ENCODE measurements at regions not wholly inside any gene's neighbourhood (a gene's known extent, or its start where the extent isn't known, plus 50 kb on each side); places are given as distances from the start of the nearest gene placed in this dataset.

DNA sequence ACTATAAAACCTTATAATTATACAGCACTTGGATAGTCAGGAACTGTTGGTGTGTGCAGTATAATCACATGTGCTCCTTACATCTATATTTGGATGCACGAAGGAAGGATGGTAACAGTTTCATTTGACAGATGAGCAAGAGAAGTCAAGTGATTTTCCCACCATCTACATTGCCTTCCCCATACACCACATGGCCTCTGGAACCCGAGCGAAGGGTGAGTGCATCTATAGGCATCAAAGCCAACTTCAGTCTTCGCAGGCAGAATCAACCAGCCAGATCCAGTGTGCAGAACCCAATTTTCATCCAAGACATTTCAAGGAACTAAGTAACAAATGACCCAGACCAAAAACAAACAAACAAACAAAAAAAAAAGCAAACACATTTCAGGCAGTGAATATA, 85.1 kb upstream of the BLID start:
- H3K4me3 ChIP-seq = no peak overlapping the region
- no peak for ATAC-seq
- WGBS (ENCODE audit: missing lambda C conversion rate) = 66% methylated on average over 4 of the region's 4 CpGs
- H3K4me1 ChIP-seq = peaks cover 59% of the 10 kb centered on the region
- no peaks in the 10 kb centered on the region for H3K9me3 ChIP-seq
- DNase-seq (ENCODE audit: low read depth in 1 of 2, low spot score in 1 of 2) = no peak
- FAIRE-seq = no peak
- H3K4me2 ChIP-seq = peak overlapping the region; percentile 95
- POLR2A ChIA-PET = no interaction called here
- peak overlapping the region; percentile 78 to 83 for H3K27ac ChIP-seq
- TF ChIP-seq POLR2A (IDR thresholded peaks at IDR 0.05; ENCODE audit: low read length) = no peak
- TF ChIP-seq RFX5 (IDR thresholded peaks at IDR 0.05) = no peak
- no peak for TF ChIP-seq EP300 (IDR thresholded peaks at IDR 0.05)
- TF ChIP-seq, protein P1, sequence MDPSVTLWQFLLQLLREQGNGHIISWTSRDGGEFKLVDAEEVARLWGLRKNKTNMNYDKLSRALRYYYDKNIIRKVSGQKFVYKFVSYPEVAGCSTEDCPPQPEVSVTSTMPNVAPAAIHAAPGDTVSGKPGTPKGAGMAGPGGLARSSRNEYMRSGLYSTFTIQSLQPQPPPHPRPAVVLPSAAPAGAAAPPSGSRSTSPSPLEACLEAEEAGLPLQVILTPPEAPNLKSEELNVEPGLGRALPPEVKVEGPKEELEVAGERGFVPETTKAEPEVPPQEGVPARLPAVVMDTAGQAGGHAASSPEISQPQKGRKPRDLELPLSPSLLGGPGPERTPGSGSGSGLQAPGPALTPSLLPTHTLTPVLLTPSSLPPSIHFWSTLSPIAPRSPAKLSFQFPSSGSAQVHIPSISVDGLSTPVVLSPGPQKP (IDR thresholded peaks at IDR 0.05; ENCODE audit: low read depth, low read length) = no peak
- TF ChIP-seq SMC3 (IDR thresholded peaks at IDR 0.05) = no peak
- CTCF ChIA-PET = interaction anchor here (0.7 to 1.0 kb wide), 3 partner anchors 34 to 180 kb away, joined by 3 read pairs; no protein-coding TSS in a partner anchor

DNA sequence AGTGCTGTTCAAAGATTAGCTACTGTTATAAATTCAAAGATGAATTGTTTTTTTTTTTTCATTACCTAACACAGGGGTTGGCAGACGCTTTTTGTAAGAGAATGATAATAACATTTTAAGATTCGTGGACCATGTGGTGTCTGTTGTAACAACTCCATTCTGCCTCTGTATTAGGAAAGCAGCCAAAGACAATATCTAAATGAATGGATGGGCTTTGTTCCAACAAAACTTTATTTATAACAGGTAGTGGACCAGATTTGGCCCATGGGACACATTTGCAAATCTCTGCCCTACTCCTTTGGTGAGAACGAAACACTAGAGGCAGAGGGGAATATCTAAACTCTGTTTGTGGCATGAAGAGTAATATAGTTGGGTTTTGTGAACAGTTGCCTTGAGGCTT, 83.6 kb upstream of the BLID start:
- 69% methylated on average over 3 of the region's 3 CpGs for WGBS (ENCODE audit: missing lambda C conversion rate)
- peak overlapping the region; percentile 33 to 55; a peak in 4 of 6 replicates for H3K27ac ChIP-seq
- H3K4me3 ChIP-seq = no peak overlapping the region
- DNase-seq (ENCODE audit: low read depth in 1 of 2, low spot score in 1 of 2) = no peak
- H3K4me2 ChIP-seq = no peak overlapping the region
- no peak for ATAC-seq
- H3K4me1 ChIP-seq = peaks cover 68% of the 10 kb centered on the region
- ChIA-PET POLR2A (interaction anchor here (0.6 kb wide), 1 partner anchor 35 kb away, joined by 3 read pairs; no protein-coding TSS in a partner anchor), CTCF (interaction anchor here (0.5 to 1.1 kb wide), 3 partner anchors 16 to 544 kb away, joined by 3 read pairs; no protein-coding TSS in a partner anchor)
- TF ChIP-seq HDAC2 (IDR thresholded peaks at IDR 0.05) (no peak), ZNF302 (CRISPR knock-in tag; IDR thresholded peaks at IDR 0.05) (no peak), RFX5 (IDR thresholded peaks at IDR 0.05) (no peak), CHD2 (IDR thresholded peaks at IDR 0.05; ENCODE audit: low read length, partially characterized antibody) (no peak), NFE2L2 (conservative IDR thresholded peaks at IDR 0.05; ENCODE audit: low read length) (no peak), HOXB13 (CRISPR knock-in tag; IDR thresholded peaks at IDR 0.05; ENCODE audit: low read depth) (no peak), RCOR1 (IDR thresholded peaks at IDR 0.05; ENCODE audit: low read depth, low read length) (no peak)
- H3K9me3 ChIP-seq = no peaks in the 10 kb centered on the region
- FAIRE-seq = no peak

DNA sequence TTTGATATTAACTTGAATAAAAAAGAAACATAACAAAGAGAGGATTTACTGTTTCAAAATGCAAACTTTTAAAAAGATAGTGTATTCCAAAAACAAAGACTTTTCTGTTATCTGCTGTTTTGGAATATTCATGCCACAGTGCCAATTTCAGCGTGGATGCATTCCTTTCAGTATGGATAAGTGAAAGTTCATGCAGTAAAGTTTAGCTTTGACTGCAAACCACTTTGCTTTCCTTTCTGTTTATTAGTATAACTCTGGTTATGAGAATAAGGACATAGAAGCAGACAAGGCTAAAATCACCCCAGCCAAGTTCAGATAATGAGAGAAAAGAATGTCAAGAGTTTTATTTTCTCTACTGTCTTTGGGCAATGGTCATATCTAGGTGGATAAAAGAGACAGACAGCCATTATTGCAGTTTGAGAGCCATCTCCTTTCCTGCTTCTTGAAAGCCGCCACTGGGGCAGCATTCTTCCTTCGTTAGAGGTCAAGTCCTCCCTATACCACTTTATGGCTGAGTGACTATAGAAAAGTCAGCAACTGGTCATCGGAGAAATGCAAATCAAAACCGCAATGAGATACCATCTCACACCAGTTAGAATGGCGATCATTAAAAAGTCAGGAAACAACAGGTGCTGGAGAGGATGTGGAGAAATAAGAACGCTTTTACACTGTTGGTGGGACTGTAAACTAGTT, 82.4 kb upstream of the BLID start:
- H3K27ac ChIP-seq = peak overlapping the region; percentile 83 to 85
- peaks cover 70% of the 10 kb centered on the region for H3K4me1 ChIP-seq
- no peaks in the 10 kb centered on the region for H3K9me3 ChIP-seq
- WGBS (ENCODE audit: missing lambda C conversion rate) = 91% methylated on average over 7 of the region's 7 CpGs
- FAIRE-seq (no peak), DNase-seq (ENCODE audit: low read depth in 1 of 2, low spot score in 1 of 2) (no peak), ATAC-seq (no peak)
- H3K4me2 ChIP-seq = peak overlapping the region; percentile 88; the same call in 2 of the 3 replicates
- TF ChIP-seq GATA3 (IDR thresholded peaks at IDR 0.05; ENCODE audit: borderline replicate concordance) = no peak
- no peak for TF ChIP-seq FOXS1 (CRISPR knock-in tag; IDR thresholded peaks at IDR 0.05)
- no peak for TF ChIP-seq MYC (IDR thresholded peaks at IDR 0.05; ENCODE audit: borderline replicate concordance, low read length)
- TF ChIP-seq SREBF2 (IDR thresholded peaks at IDR 0.05) = no peak
- TF ChIP-seq HOXB13 (CRISPR knock-in tag; IDR thresholded peaks at IDR 0.05; ENCODE audit: low read depth) = no peak
- TF ChIP-seq, protein P2, sequence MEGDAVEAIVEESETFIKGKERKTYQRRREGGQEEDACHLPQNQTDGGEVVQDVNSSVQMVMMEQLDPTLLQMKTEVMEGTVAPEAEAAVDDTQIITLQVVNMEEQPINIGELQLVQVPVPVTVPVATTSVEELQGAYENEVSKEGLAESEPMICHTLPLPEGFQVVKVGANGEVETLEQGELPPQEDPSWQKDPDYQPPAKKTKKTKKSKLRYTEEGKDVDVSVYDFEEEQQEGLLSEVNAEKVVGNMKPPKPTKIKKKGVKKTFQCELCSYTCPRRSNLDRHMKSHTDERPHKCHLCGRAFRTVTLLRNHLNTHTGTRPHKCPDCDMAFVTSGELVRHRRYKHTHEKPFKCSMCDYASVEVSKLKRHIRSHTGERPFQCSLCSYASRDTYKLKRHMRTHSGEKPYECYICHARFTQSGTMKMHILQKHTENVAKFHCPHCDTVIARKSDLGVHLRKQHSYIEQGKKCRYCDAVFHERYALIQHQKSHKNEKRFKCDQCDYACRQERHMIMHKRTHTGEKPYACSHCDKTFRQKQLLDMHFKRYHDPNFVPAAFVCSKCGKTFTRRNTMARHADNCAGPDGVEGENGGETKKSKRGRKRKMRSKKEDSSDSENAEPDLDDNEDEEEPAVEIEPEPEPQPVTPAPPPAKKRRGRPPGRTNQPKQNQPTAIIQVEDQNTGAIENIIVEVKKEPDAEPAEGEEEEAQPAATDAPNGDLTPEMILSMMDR (IDR thresholded peaks at IDR 0.05) = no peak
- H3K4me3 ChIP-seq = no peak overlapping the region
- ChIA-PET CTCF (interaction anchor here (0.7 to 1.2 kb wide), 3 partner anchors 42 to 543 kb away, joined by 3 read pairs; no protein-coding TSS in a partner anchor), POLR2A (no interaction called here)

All from A549 (cell line).